ENCODE measurements at regions not wholly inside any gene's neighbourhood (a gene's known extent, or its start where the extent isn't known, plus 50 kb on each side); places are given as distances from the start of the nearest gene placed in this dataset.

DNA sequence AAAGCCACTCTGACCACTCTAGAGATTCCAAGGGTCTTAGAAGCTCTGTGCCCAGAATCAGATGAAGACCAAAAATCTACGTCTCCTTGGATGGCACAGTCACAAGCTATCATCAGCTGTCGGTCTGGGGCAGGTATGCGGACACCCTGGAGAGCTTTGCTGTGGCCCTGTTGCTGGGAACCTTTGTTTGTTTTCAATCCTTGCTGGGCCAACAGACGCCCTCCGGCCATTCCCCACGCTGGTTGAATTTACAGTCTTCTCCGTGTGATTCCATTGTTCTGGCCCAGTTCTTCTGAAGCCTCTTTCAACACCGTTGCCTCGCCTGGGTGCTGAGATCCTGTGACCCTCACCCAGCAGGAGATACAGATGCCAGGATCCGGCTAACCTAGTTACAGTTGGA is 149.4 kb upstream of the PFKP start:
- H3K79me2 ChIP-seq (ENCODE audit: low read depth) = no peaks in the 10 kb centered on the region
- no peak overlapping the region for H3K4me3 Mint-ChIP-seq
- TF ChIP-seq EZH2phosphoT487 (IDR thresholded peaks at IDR 0.05) (no peak), EZH2 (IDR thresholded peaks at IDR 0.05) (no peak)
- TF ChIP-seq, protein P1, sequence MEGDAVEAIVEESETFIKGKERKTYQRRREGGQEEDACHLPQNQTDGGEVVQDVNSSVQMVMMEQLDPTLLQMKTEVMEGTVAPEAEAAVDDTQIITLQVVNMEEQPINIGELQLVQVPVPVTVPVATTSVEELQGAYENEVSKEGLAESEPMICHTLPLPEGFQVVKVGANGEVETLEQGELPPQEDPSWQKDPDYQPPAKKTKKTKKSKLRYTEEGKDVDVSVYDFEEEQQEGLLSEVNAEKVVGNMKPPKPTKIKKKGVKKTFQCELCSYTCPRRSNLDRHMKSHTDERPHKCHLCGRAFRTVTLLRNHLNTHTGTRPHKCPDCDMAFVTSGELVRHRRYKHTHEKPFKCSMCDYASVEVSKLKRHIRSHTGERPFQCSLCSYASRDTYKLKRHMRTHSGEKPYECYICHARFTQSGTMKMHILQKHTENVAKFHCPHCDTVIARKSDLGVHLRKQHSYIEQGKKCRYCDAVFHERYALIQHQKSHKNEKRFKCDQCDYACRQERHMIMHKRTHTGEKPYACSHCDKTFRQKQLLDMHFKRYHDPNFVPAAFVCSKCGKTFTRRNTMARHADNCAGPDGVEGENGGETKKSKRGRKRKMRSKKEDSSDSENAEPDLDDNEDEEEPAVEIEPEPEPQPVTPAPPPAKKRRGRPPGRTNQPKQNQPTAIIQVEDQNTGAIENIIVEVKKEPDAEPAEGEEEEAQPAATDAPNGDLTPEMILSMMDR (IDR thresholded peaks at IDR 0.05) = no peak
- peaks cover 16% of the 10 kb centered on the region for H3K4me1 ChIP-seq
- H3K4me3 ChIP-seq = no peak overlapping the region
- no peaks in the 10 kb centered on the region for H3K36me3 ChIP-seq
- DNase-seq (ENCODE audit: low spot score) = no peak
- peaks cover 11% of the 10 kb centered on the region for H3K27me3 Mint-ChIP-seq (ENCODE audit: insufficient read depth, low read depth)
- no peaks in the 10 kb centered on the region for H3K27me3 ChIP-seq
- H3K4me1 Mint-ChIP-seq = peaks cover 8% of the 10 kb centered on the region
- H3K36me3 Mint-ChIP-seq = no peaks in the 10 kb centered on the region
- H3K27ac Mint-ChIP-seq = peak overlapping the region; percentile 60
- H3K9ac ChIP-seq = no peak overlapping the region
- peaks cover 20% of the 10 kb centered on the region for H3F3A ChIP-seq (ENCODE audit: low read depth)
- H4K20me1 ChIP-seq (ENCODE audit: low read depth) = no peaks in the 10 kb centered on the region
- H3K9me3 ChIP-seq (ENCODE audit: low read depth) = no peaks in the 10 kb centered on the region
- H3K9me3 Mint-ChIP-seq = peaks cover 2% of the 10 kb centered on the region
- H3K4me2 ChIP-seq = peak overlapping the region; percentile 58
- H3K27ac ChIP-seq = peak overlapping the region; percentile 70
- peak overlapping the region; percentile 65 for H2AFZ ChIP-seq (replicated peaks)

- H3K4me3 ChIP-seq = no peak overlapping the region
- no peak for DNase-seq (ENCODE audit: low spot score)
- no peaks in the 10 kb centered on the region for H4K20me1 ChIP-seq (ENCODE audit: low read depth)
- TF ChIP-seq, protein P1 (IDR thresholded peaks at IDR 0.05) = no peak
- TF ChIP-seq EZH2phosphoT487 (IDR thresholded peaks at IDR 0.05) (no peak), EZH2 (IDR thresholded peaks at IDR 0.05) (no peak)
- no peak overlapping the region for H3K4me2 ChIP-seq
- no peaks in the 10 kb centered on the region for H3K9me3 Mint-ChIP-seq
- no peaks in the 10 kb centered on the region for H3K27me3 ChIP-seq
- H3K4me1 Mint-ChIP-seq = peaks cover 8% of the 10 kb centered on the region
- no peak overlapping the region for H3K9ac ChIP-seq
- H2AFZ ChIP-seq (replicated peaks) = no peak overlapping the region
- peaks cover 16% of the 10 kb centered on the region for H3K4me1 ChIP-seq
- H3K27me3 Mint-ChIP-seq (ENCODE audit: insufficient read depth, low read depth) = peaks cover 7% of the 10 kb centered on the region
- H3K79me2 ChIP-seq (ENCODE audit: low read depth) = no peaks in the 10 kb centered on the region
- no peak overlapping the region for H3K27ac Mint-ChIP-seq
- no peaks in the 10 kb centered on the region for H3K36me3 Mint-ChIP-seq
- peaks cover 20% of the 10 kb centered on the region for H3F3A ChIP-seq (ENCODE audit: low read depth)
- no peak overlapping the region for H3K4me3 Mint-ChIP-seq
- no peak overlapping the region for H3K27ac ChIP-seq
- no peaks in the 10 kb centered on the region for H3K36me3 ChIP-seq
- H3K9me3 ChIP-seq (ENCODE audit: low read depth) = no peaks in the 10 kb centered on the region
These were observed 151.9 kb upstream of the PFKP start for GRCh38 chr10:2915412-2915811.

- H3K79me2 ChIP-seq (ENCODE audit: low read depth) = no peaks in the 10 kb centered on the region
- H3K27me3 Mint-ChIP-seq (ENCODE audit: insufficient read depth, low read depth) = peaks cover 7% of the 10 kb centered on the region
- peaks cover 20% of the 10 kb centered on the region for H3F3A ChIP-seq (ENCODE audit: low read depth)
- H3K9me3 ChIP-seq (ENCODE audit: low read depth) = no peaks in the 10 kb centered on the region
- DNase-seq (ENCODE audit: low spot score) = no peak
- H3K27ac Mint-ChIP-seq = no peak overlapping the region
- no peaks in the 10 kb centered on the region for H3K36me3 ChIP-seq
- no peak overlapping the region for H3K4me3 ChIP-seq
- no peaks in the 10 kb centered on the region for H4K20me1 ChIP-seq (ENCODE audit: low read depth)
- no peaks in the 10 kb centered on the region for H3K36me3 Mint-ChIP-seq
- TF ChIP-seq EZH2phosphoT487 (IDR thresholded peaks at IDR 0.05) (no peak), EZH2 (IDR thresholded peaks at IDR 0.05) (no peak)
- TF ChIP-seq, protein P1 (IDR thresholded peaks at IDR 0.05) = no peak
- H3K4me1 ChIP-seq = peaks cover 16% of the 10 kb centered on the region
- no peaks in the 10 kb centered on the region for H3K9me3 Mint-ChIP-seq
- H3K27me3 ChIP-seq = no peaks in the 10 kb centered on the region
- H3K4me2 ChIP-seq = no peak overlapping the region
- H3K9ac ChIP-seq = no peak overlapping the region
- H3K4me3 Mint-ChIP-seq = no peak overlapping the region
- peaks cover 8% of the 10 kb centered on the region for H3K4me1 Mint-ChIP-seq
- H2AFZ ChIP-seq (replicated peaks) = no peak overlapping the region
- H3K27ac ChIP-seq = no peak overlapping the region
These were observed 152.6 kb upstream of the PFKP start for GRCh38 chr10:2914741-2915140.
